Inflammatory macrophage treated with lipopolysaccharide for 1 hour (primary cell): ENCODE measurements at regions not wholly inside any gene's neighbourhood (a gene's known extent, or its start where the extent isn't known, plus 50 kb on each side); places are given as distances from the start of the nearest gene placed in this dataset.
"Not testable (repeated sequence)": the region's sequence is repeated elsewhere in the genome, so short reads cannot be mapped to it uniquely, and the experiment has no call there.

Source experiments
- DNase-seq, 2 donors: peaks; one replicate each; pipeline ENCODE4 v3.0.0-alpha.2; 2020 to 2022

- no peak for DNase-seq
Measured at GRCh38 chr2:39871291-39871761, 92.3 kb upstream of the THUMPD2 start.

GRCh38 chr2:39870871-39871270 lies 91.8 kb upstream of the THUMPD2 start:
- no peak for DNase-seq

- no peak for DNase-seq
Measured at GRCh38 chr2:39867268-39867667, 88.2 kb upstream of the THUMPD2 start.

GRCh38 chr2:39865751-39866150 lies 86.7 kb upstream of the THUMPD2 start:
- no peak for DNase-seq

GRCh38 chr2:39863672-39864071 lies 84.6 kb upstream of the THUMPD2 start:
- not testable (repeated sequence) for DNase-seq

GRCh38 chr2:39860538-39860937 lies 81.5 kb upstream of the THUMPD2 start:
- DNase-seq: no peak

GRCh38 chr2:39858677-39859076 lies 79.6 kb upstream of the THUMPD2 start:
- DNase-seq: no peak

GRCh38 chr2:39855856-39856255 lies 76.8 kb upstream of the THUMPD2 start:
- no peak for DNase-seq

GRCh38 chr2:39854771-39855170 lies 75.7 kb upstream of the THUMPD2 start:
- no peak for DNase-seq

GRCh38 chr2:39852831-39853230 lies 73.8 kb upstream of the THUMPD2 start:
- DNase-seq: no peak

GRCh38 chr2:39851651-39852110 lies 72.6 kb upstream of the THUMPD2 start:
- no peak for DNase-seq

GRCh38 chr2:39851251-39851650 lies 72.2 kb upstream of the THUMPD2 start:
- DNase-seq: no peak

- no peak for DNase-seq
Measured at GRCh38 chr2:39849982-39850526, 71.0 kb upstream of the THUMPD2 start.

GRCh38 chr2:39849064-39849463 lies 70.0 kb upstream of the THUMPD2 start:
- DNase-seq: no peak

- no peak for DNase-seq
Measured at GRCh38 chr2:39845460-39846146, 66.5 kb upstream of the THUMPD2 start.

GRCh38 chr2:39839261-39839848 lies 60.3 kb upstream of the THUMPD2 start:
- DNase-seq: no peak

- DNase-seq: no peak
Measured at GRCh38 chr2:39838589-39838988, 59.5 kb upstream of the THUMPD2 start.

GRCh38 chr2:39837856-39838453 lies 58.9 kb upstream of the THUMPD2 start:
- DNase-seq: peak in 1 of 2 donors; percentile 5

GRCh38 chr2:39836638-39837037 lies 57.6 kb upstream of the THUMPD2 start:
- DNase-seq: no peak

- DNase-seq: no peak
Measured at GRCh38 chr2:39834426-39834825, 55.4 kb upstream of the THUMPD2 start.

- DNase-seq: not testable (repeated sequence)
Measured at GRCh38 chr2:39830610-39831009, 51.6 kb upstream of the THUMPD2 start.
